Lung (tissue), 11 donors: ENCODE measurements at regions not wholly inside any gene's neighbourhood (a gene's known extent, or its start where the extent isn't known, plus 50 kb on each side); places are given as distances from the start of the nearest gene placed in this dataset.

Experiments
- ATAC-seq: fragments of 200-7000 bp; cut with Tn5 transposase; one replicate; pipeline ENCODE4 v1.9.1; 2020; ENCODE audit warnings: moderate number of reproducible peaks; ENCODE audit not compliant: insufficient read depth, low FRiP score
- DNase-seq, 3 donors: peaks; one replicate each; pipeline ENCODE4 v3.0.0-alpha.2; 2013 to 2017
- H3K27ac ChIP-seq, 2 donors: one replicate each; pipeline ENCODE4 v1.5.1; 2013; ENCODE audit warnings: mild to moderate bottlenecking in 2 of 2, moderate library complexity in 2 of 2, control low read depth in 1 of 2, inconsistent platforms in 1 of 2, low read depth in 1 of 2, low read length in 1 of 2
- H3K27me3 ChIP-seq, 3 donors: one replicate each; pipeline ENCODE4 v1.5.1; 2013; ENCODE audit warnings: low read length in 2 of 3; ENCODE audit not compliant: control insufficient read depth in 3 of 3, insufficient read depth in 3 of 3
- H3K36me3 ChIP-seq, 4 donors: one replicate each; pipeline ENCODE4 v1.5.1; 2013; ENCODE audit warnings: low read length in 4 of 4, mild to moderate bottlenecking in 1 of 4, moderate library complexity in 1 of 4; ENCODE audit not compliant: control insufficient read depth in 4 of 4, insufficient read depth in 4 of 4
- H3K4me1 ChIP-seq, 5 donors: one replicate each; pipeline ENCODE4 v1.5.1; 2013; ENCODE audit warnings: low read length in 5 of 5, mild to moderate bottlenecking in 2 of 5, moderate library complexity in 1 of 5; ENCODE audit not compliant: control insufficient read depth in 5 of 5, insufficient read depth in 5 of 5
- H3K4me3 ChIP-seq: one replicate; pipeline ENCODE4 v1.5.1; 2013; ENCODE audit warnings: mild to moderate bottlenecking, control low read depth, moderate library complexity
- H3K9ac ChIP-seq, 2 donors: one replicate each; pipeline ENCODE4 v1.5.1; 2013; ENCODE audit warnings: low read length in 2 of 2, control low read depth in 1 of 2; ENCODE audit not compliant: insufficient read depth in 1 of 2
- H3K9me3 ChIP-seq, 4 donors: one replicate each; pipeline ENCODE4 v1.5.1; 2013; ENCODE audit warnings: low read length in 3 of 4, mild to moderate bottlenecking in 1 of 4, moderate library complexity in 1 of 4; ENCODE audit not compliant: control insufficient read depth in 4 of 4, insufficient read depth in 3 of 4
- CTCF ChIP-seq: IDR thresholded peaks from 2 replicates; pipeline ENCODE4 v1.5.1; 2012; ENCODE audit warnings: mild to moderate bottlenecking; ENCODE audit errors: control extremely low read depth, extremely low read depth
- WGBS, 2 donors: extraction: QIAGEN DNeasy Blood & Tissue Kit; methylation state at CpG; one replicate each; pipeline ENCODE4 v1.1.7; 2013; 5-methylcytosine and 5-hydroxymethylcytosine counted together
- donor health status: control.
- donor health status: control.
- donor health status: Bipolar disorder and iron deficiency.
- donor health status: healthy.
- donor health status: DM: yes; HTN: yes; CAD: no.

DNA sequence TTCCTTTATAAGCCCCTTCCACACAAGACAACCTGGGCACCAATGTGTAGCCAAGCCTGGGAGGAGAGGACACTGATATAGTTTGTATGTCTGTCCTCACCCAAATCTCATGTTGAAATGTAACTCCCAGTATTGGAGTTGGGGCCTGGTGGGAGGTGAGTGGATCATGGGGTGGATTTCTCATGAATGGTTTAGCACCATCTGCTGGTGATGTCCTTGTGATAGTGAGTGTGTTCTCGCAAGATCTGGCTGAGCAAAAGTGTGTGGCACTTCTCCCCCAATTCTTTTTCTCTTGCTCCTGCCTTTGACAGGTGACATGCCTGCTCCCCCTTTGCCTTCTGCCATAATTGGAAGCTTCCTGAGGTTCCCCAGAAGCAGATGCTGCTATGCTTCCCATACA, 135.8 kb downstream of the USP31 start:
- DNase-seq (peak in 1 of 3 donors; percentile 1), ATAC-seq (no peak)
- no peaks in the 10 kb centered on the region for H3K4me1 ChIP-seq
- WGBS, 2 donors: 62 to 86% methylated on average over 1 of the region's 1 CpG
- TF ChIP-seq CTCF: no peak
- H3K27me3 ChIP-seq: no peaks in the 10 kb centered on the region
- H3K36me3 ChIP-seq: no peaks in the 10 kb centered on the region
- no peak overlapping the region for H3K4me3 ChIP-seq
- no peak overlapping the region for H3K9ac ChIP-seq
- peaks cover 0 to 3% (median 0%) of the 10 kb centered on the region in 4 donors for H3K9me3 ChIP-seq
- H3K27ac ChIP-seq: no peak overlapping the region

DNA sequence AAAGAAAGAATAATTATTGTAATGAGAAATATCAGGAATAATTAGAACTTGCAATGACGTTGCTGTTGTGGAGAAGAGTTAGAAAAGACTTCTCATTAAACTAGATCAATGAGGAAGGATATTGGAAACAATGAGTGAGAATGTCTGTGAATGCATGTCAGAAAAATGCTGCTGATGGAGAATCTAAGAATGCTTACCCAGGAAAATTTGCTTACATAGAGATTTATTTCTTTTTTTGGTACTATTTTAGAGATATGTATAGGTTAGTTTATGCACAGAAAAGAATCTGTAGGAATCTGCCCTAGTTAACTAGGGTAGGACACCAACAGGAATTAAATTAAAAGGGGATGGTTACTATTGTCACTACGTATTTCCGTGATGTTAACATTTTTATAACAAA, 140.2 kb downstream of the USP31 start:
- H3K27me3 ChIP-seq: no peaks in the 10 kb centered on the region
- peaks cover 0 to 1% (median 0%) of the 10 kb centered on the region in 4 donors for H3K9me3 ChIP-seq
- H3K9ac ChIP-seq: no peak overlapping the region
- no peak overlapping the region for H3K27ac ChIP-seq
- no peaks in the 10 kb centered on the region for H3K36me3 ChIP-seq
- no peak overlapping the region for H3K4me3 ChIP-seq
- no peak for TF ChIP-seq CTCF
- no peaks in the 10 kb centered on the region for H3K4me1 ChIP-seq
- no peak for ATAC-seq
- WGBS, 2 donors: 86 to 93% methylated on average over 3 of the region's 3 CpGs
- no peak for DNase-seq

DNA sequence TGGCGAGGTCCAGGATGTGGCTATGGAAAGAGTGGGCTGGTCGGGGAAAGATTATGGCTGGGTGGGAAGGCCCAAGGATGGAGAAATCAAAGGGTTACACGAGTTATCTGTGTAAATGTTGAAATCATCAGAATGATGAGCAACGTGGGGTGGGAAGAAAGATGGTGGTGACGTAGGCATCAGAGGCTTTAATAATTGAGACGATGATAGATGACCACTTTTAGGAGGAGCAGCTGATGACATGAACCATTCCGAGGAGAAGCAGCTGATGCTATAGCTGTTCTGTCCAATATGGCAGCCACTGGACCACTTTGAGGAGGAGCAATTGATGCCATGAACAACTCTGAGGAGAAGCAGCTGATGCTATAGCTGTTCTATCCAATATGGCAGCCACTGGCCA, 141.2 kb downstream of the USP31 start:
- DNase-seq (no peak), ATAC-seq (no peak)
- H3K9ac ChIP-seq: no peak overlapping the region
- H3K4me3 ChIP-seq: no peak overlapping the region
- peaks cover 0 to 1% (median 0%) of the 10 kb centered on the region in 4 donors for H3K9me3 ChIP-seq
- no peak overlapping the region for H3K27ac ChIP-seq
- H3K36me3 ChIP-seq: no peaks in the 10 kb centered on the region
- no peaks in the 10 kb centered on the region for H3K4me1 ChIP-seq
- no peak for TF ChIP-seq CTCF
- WGBS, 2 donors: 79 to 85% methylated on average over 7 of the region's 7 CpGs
- H3K27me3 ChIP-seq: no peaks in the 10 kb centered on the region

DNA sequence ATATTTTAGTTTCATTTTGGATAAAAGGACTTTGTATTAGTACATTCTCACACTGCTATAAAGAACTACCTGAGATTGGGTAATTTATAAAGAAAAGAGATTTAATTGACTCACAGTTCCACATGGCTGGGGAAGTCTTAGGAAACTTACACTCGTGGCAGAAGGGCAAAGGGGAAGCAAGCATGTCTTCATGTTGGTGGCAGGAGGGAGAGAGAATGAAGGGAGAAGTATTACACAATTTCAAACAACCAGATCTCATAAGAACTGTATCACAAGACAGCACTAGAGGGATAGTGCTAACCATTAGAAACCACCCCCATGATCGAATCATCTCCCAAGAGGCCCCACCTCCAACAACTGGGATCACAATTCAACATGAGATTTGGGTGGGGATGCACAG, 142.9 kb downstream of the USP31 start:
- Histone ChIP-seq H3K27ac (no peak overlapping the region), H3K4me1 (no peaks in the 10 kb centered on the region), H3K27me3 (peaks cover 0 to 3% (median 0%) of the 10 kb centered on the region in 3 donors), H3K36me3 (no peaks in the 10 kb centered on the region), H3K9ac (no peak overlapping the region), H3K4me3 (no peak overlapping the region), H3K9me3 (peaks cover 0 to 1% (median 0%) of the 10 kb centered on the region in 4 donors)
- no peak for TF ChIP-seq CTCF
- 28 to 59% methylated on average over 2 of the region's 2 CpGs for WGBS, 2 donors
- ATAC-seq: no peak
- no peak for DNase-seq
